Heart left ventricle (tissue), 16 donors: ENCODE measurements at regions not wholly inside any gene's neighbourhood (a gene's known extent, or its start where the extent isn't known, plus 50 kb on each side); places are given as distances from the start of the nearest gene placed in this dataset.

Source experiments
- ATAC-seq, 4 donors: fragments of 200-7000 bp; cut with Tn5 transposase; one replicate each; pipeline ENCODE4 v1.9.1; 2020 to 2022; ENCODE audit warnings: moderate library complexity in 4 of 4, mild to moderate bottlenecking in 3 of 4, moderate number of reproducible peaks in 1 of 4
- DNase-seq, 5 donors: peaks; one replicate each; pipeline ENCODE4 v3.0.0-alpha.2; 2020
- H3K27ac ChIP-seq, 12 donors: fragments of 200-600 bp; sonication (generic) in 4 of 12; one replicate each; pipeline versions ENCODE4 v1.5.0 to v1.8.0; 2016 to 2022; ENCODE audit warnings: mild to moderate bottlenecking in 2 of 12
- H3K27me3 ChIP-seq, 9 donors: fragments of 200-600 bp; sonication (generic) in 2 of 9; one replicate each; pipeline versions ENCODE4 v1.5.1 to v1.8.0; 2016 to 2022; ENCODE audit warnings: mild to moderate bottlenecking in 3 of 9
- H3K36me3 ChIP-seq, 9 donors: fragments of 200-600 bp; sonication (generic) in 2 of 9; one replicate each; pipeline versions ENCODE4 v1.5.0 to v1.8.0; 2018 to 2022; ENCODE audit warnings: mild to moderate bottlenecking in 2 of 9
- H3K4me1 ChIP-seq, 12 donors: fragments of 200-600 bp; sonication (generic) in 4 of 12; one replicate each; pipeline versions ENCODE4 v1.5.0 to v1.8.0; 2016 to 2022; ENCODE audit warnings: mild to moderate bottlenecking in 3 of 12
- H3K4me3 ChIP-seq, 12 donors: fragments of 200-600 bp; sonication (generic) in 4 of 12; one replicate each; pipeline versions ENCODE4 v1.5.0 to v1.8.0; 2017 to 2022; ENCODE audit warnings: mild to moderate bottlenecking in 9 of 12, moderate library complexity in 4 of 12
- H3K9me3 ChIP-seq, 12 donors: fragments of 200-600 bp; sonication (generic) in 4 of 12; one replicate each; pipeline versions ENCODE4 v1.5.0 to v1.8.0; 2016 to 2022; ENCODE audit warnings: mild to moderate bottlenecking in 1 of 12
- POLR2A ChIP-seq, 2 donors: fragments of 450-650 bp; IDR thresholded peaks; one replicate each; pipeline ENCODE4 v1.6.1; 2017; ENCODE audit warnings: antibody characterized with exemption in 2 of 2, mild to moderate bottlenecking in 2 of 2, moderate library complexity in 2 of 2
- WGBS, 4 donors: extraction: QIAGEN DNeasy Blood & Tissue Kit in 2 of 4; methylation state at CpG; one replicate each; pipeline versions ENCODE4 v1.1.5 to v1.1.7; 2013 to 2018; 5-methylcytosine and 5-hydroxymethylcytosine counted together
- intact Hi-C, 10 donors: fragments of 100-400 bp; cut with DNase I; formaldehyde crosslinking; loops; one replicate each; pipeline versions ENCODE4 v1.11.1 to v1.14.2; 2022
- TF ChIP-seq, protein P1 (sequence below), 12 donors: fragments of 200-600 bp; sonication (generic) in 4 of 12; IDR thresholded peaks; one replicate each; pipeline versions ENCODE4 v1.5.0 to v1.8.0; 2018 to 2022; ENCODE audit warnings: antibody characterized with exemption in 12 of 12, mild to moderate bottlenecking in 5 of 12
- donor health status: ischemic (EF 13 %, LVEDD 7.1; RV severe dilation, severe dysfunction).
- donor health status: healthy with polysubstance abuse.
- donor health status: DM: no; HTN: yes; CAD: no.
- donor health status: DM: no; HTN: no; CAD: no.
- donor health status: ischemic (EF 25% LVEDD 6.9; RV normal size, moderate dysfunction).
- donor health status: ischemic (EF 25% LVEDD 5.7; RV mildly dilated, moderate dysfunction).
- donor health status: healthy.
- donor health status: DM: yes; HTN: yes; CAD: no.
- donor health status: ischemic (EF 35%, LVEDD 5.7; RV mildly dilated, moderate dysfunction).
- donor health status: nonischemic (EF 11% LVEDD 7.7; RV severe dilation, severe dysfunction).
- donor health status: DM: yes; HTN: yes; CAD: no.
- donor health status: PGD.
- donor health status: ischemic (EF 29% LVEDD 5.4; RV normal size, mild dysfunction).
- donor health status: nonischemic (EF 23%, LVEDD 6.1; RV moderate dilation, normal function).

DNA sequence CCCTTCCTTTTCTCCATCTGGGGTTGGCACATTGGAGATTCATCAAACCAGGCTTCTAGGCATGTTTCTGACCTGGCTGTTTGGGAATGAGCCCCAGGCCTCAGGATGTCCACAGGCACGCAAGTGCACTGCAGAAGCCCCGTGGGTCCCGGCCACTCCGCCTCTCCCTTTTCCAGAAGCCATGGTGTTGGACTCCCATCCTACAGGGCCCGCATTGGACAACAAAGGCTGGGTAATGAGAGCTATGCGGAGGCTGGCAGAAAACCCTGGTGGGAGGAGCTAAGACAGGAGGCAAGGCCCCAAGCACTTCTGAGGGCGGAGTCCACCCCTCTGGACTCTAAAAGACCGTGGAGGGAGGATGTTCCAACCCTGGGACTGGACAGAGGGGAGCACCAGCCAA is 160.6 kb downstream of the OLFM1 start:
- intact Hi-C loops, result no loop called here
- peaks cover 0 to 84% (median 12%) of the 10 kb centered on the region in 9 donors for H3K27me3 ChIP-seq

DNA sequence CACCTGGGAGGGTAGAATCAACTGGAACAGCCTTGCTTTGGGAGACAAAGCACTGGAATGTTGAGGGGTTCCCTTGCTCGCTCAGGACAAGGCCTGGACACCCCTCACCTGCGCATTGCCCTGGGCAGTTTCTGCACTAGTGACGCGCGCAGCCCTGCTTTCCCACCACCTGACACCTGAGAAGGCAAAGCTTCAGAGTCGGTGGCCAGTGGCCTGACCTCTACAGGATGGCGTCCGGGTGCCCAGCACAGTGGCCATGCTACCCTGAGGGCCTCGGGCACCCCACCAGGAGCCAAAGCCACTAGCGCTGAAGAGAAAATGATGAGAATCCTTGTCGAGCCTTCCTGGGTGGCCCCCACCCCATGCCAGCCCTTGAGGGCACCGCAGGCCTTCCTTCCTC is 161.3 kb downstream of the OLFM1 start:
- 92 to 96% (median 95%) methylated on average over 4 to 12 of the region's 12 CpGs for WGBS, 4 donors
- peaks cover 0 to 15% (median 0%) of the 10 kb centered on the region in 12 donors for H3K4me1 ChIP-seq
- no peak overlapping the region for H3K4me3 ChIP-seq
- intact Hi-C loops, result no loop called here
- no peaks in the 10 kb centered on the region for H3K9me3 ChIP-seq
- no peak overlapping the region for H3K27ac ChIP-seq
- H3K36me3 ChIP-seq, result no peaks in the 10 kb centered on the region
- TF ChIP-seq, protein P1, sequence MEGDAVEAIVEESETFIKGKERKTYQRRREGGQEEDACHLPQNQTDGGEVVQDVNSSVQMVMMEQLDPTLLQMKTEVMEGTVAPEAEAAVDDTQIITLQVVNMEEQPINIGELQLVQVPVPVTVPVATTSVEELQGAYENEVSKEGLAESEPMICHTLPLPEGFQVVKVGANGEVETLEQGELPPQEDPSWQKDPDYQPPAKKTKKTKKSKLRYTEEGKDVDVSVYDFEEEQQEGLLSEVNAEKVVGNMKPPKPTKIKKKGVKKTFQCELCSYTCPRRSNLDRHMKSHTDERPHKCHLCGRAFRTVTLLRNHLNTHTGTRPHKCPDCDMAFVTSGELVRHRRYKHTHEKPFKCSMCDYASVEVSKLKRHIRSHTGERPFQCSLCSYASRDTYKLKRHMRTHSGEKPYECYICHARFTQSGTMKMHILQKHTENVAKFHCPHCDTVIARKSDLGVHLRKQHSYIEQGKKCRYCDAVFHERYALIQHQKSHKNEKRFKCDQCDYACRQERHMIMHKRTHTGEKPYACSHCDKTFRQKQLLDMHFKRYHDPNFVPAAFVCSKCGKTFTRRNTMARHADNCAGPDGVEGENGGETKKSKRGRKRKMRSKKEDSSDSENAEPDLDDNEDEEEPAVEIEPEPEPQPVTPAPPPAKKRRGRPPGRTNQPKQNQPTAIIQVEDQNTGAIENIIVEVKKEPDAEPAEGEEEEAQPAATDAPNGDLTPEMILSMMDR (IDR thresholded peaks at IDR 0.05), result no peak
- TF ChIP-seq POLR2A (IDR thresholded peaks at IDR 0.05), result no peak
- no peak for ATAC-seq
- H3K27me3 ChIP-seq, result peaks cover 0 to 78% (median 10%) of the 10 kb centered on the region in 9 donors
- peak in 2 of 5 donors; percentile 20 to 25 for DNase-seq

More for the DNA sequence above, 160.6 kb downstream of the OLFM1 start:
- ATAC-seq (no peak), DNase-seq (peak in 2 of 5 donors; percentile 15 to 36)
- peaks cover 0 to 15% (median 0%) of the 10 kb centered on the region in 12 donors for H3K4me1 ChIP-seq
- no peak overlapping the region for H3K27ac ChIP-seq
- 62 to 81% (median 73%) methylated on average over 8 of the region's 8 CpGs for WGBS, 4 donors
- no peak overlapping the region for H3K4me3 ChIP-seq
- no peaks in the 10 kb centered on the region for H3K9me3 ChIP-seq
- no peaks in the 10 kb centered on the region for H3K36me3 ChIP-seq
- TF ChIP-seq, protein P1 (IDR thresholded peaks at IDR 0.05), result no peak
- TF ChIP-seq POLR2A (IDR thresholded peaks at IDR 0.05), result no peak

DNA sequence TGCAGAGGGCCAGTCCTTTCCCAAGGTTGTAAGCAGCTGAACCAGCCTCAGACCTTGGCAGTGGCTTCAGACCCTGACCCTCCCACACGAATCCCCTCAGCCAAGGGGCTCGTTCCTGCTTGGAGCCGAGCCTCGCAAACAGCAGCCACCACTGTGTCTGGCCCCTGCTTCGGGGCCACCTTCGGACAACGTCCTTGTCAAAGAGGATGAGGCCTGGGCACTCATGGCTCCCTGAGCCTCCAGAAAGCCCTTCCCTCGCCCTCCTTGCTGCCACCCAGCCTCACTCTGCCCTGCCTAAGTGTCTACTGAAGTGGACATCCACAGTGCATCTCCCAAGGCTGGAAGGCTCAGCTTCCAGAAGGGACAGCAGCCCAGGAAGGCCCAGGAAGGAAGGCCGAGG is 161.7 kb downstream of the OLFM1 start:
- H3K4me3 ChIP-seq, result no peak overlapping the region
- H3K27ac ChIP-seq, result no peak overlapping the region
- no peak for ATAC-seq
- peaks cover 0 to 76% (median 5%) of the 10 kb centered on the region in 9 donors for H3K27me3 ChIP-seq
- intact Hi-C loops, result no loop called here
- peak in 2 of 5 donors; percentile 20 to 24 for DNase-seq
- TF ChIP-seq POLR2A (IDR thresholded peaks at IDR 0.05), result no peak
- TF ChIP-seq, protein P1 (IDR thresholded peaks at IDR 0.05), result no peak
- H3K36me3 ChIP-seq, result no peaks in the 10 kb centered on the region
- no peaks in the 10 kb centered on the region for H3K9me3 ChIP-seq
- WGBS, 4 donors, result 87 to 91% (median 89%) methylated on average over 5 to 9 of the region's 9 CpGs
- peaks cover 0 to 12% (median 0%) of the 10 kb centered on the region in 12 donors for H3K4me1 ChIP-seq

DNA sequence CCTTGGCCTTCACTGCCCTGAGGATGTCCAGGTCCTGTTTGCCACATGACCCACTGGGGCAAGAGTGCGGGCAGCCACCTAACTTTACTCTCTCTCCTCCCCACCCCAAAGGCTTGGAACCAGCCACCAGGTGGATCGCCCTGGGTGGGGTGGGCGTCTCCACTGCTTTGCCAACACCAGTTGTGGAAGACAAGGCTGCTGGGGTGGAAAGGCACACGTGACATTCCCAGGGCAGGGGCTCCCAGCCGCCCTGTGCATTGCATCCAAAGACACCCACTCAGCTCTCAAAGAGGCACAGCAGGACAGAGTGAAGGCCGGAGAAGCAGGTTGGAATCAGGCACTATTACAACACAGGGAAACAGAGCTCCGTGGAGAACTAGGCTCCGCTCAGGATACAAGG is 162.2 kb downstream of the OLFM1 start:
- TF ChIP-seq POLR2A (IDR thresholded peaks at IDR 0.05), result no peak
- TF ChIP-seq, protein P1 (IDR thresholded peaks at IDR 0.05), result no peak
- Histone ChIP-seq H3K36me3 (no peaks in the 10 kb centered on the region), H3K27ac (no peak overlapping the region), H3K9me3 (no peaks in the 10 kb centered on the region), H3K4me1 (peaks cover 0 to 7% (median 0%) of the 10 kb centered on the region in 12 donors), H3K27me3 (peaks cover 0 to 77% (median 5%) of the 10 kb centered on the region in 9 donors), H3K4me3 (no peak overlapping the region)
- ATAC-seq (no peak), DNase-seq (peak in 2 of 5 donors; percentile 12 to 43)
- 88 to 95% (median 91%) methylated on average over 8 of the region's 8 CpGs for WGBS, 4 donors
- intact Hi-C loops, result no loop called here
